ENCODE measurements at regions not wholly inside any gene's neighbourhood (a gene's known extent, or its start where the extent isn't known, plus 50 kb on each side); places are given as distances from the start of the nearest gene placed in this dataset.
A peak's percentile ranks its signal among the peaks of the same experiment; 100 is the strongest.
"Not testable (repeated sequence)": the region's sequence is repeated elsewhere in the genome, so short reads cannot be mapped to it uniquely, and the experiment has no call there.

GRCh38 chr5:163089926-163090325, 347.5 kb upstream of the CCNG1 start:
- TF ChIP-seq CTCF (IDR thresholded peaks at IDR 0.05; ENCODE audit: borderline replicate concordance, insufficient read depth, low read depth, low read length) = no peak

GRCh38 chr5:163094492-163095180, 342.8 kb upstream of the CCNG1 start:
- H3K4me3 ChIP-seq (ENCODE audit: low read depth, low read length) = no peak overlapping the region
- no peak for TF ChIP-seq CTCF (IDR thresholded peaks at IDR 0.05; ENCODE audit: borderline replicate concordance, insufficient read depth, low read depth, low read length)

More at GRCh38 chr5:163089926-163090325, 347.5 kb upstream of the CCNG1 start:
- no peak overlapping the region for H3K4me3 ChIP-seq (ENCODE audit: low read depth, low read length)

- H3K4me3 ChIP-seq (ENCODE audit: low read depth, low read length) = no peak overlapping the region
- TF ChIP-seq CTCF (IDR thresholded peaks at IDR 0.05; ENCODE audit: borderline replicate concordance, insufficient read depth, low read depth, low read length) = peak; percentile 28; the same call in 1 of the 2 replicates
Observed at GRCh38 chr5:163104464-163104863, 332.9 kb upstream of the CCNG1 start.

- no peak overlapping the region for H3K4me3 ChIP-seq (ENCODE audit: low read depth, low read length)
- no peak for TF ChIP-seq CTCF (IDR thresholded peaks at IDR 0.05; ENCODE audit: borderline replicate concordance, insufficient read depth, low read depth, low read length)
Observed at GRCh38 chr5:163105456-163105855, 331.9 kb upstream of the CCNG1 start.

GRCh38 chr5:163106098-163106497, 331.3 kb upstream of the CCNG1 start:
- no peak overlapping the region for H3K4me3 ChIP-seq (ENCODE audit: low read depth, low read length)
- TF ChIP-seq CTCF (IDR thresholded peaks at IDR 0.05; ENCODE audit: borderline replicate concordance, insufficient read depth, low read depth, low read length) = no peak

GRCh38 chr5:163108351-163108750, 329.0 kb upstream of the CCNG1 start:
- no peak overlapping the region for H3K4me3 ChIP-seq (ENCODE audit: low read depth, low read length)
- TF ChIP-seq CTCF (IDR thresholded peaks at IDR 0.05; ENCODE audit: borderline replicate concordance, insufficient read depth, low read depth, low read length) = no peak

- no peak overlapping the region for H3K4me3 ChIP-seq (ENCODE audit: low read depth, low read length)
- TF ChIP-seq CTCF (IDR thresholded peaks at IDR 0.05; ENCODE audit: borderline replicate concordance, insufficient read depth, low read depth, low read length) = no peak
Observed at GRCh38 chr5:163115011-163115410, 322.4 kb upstream of the CCNG1 start.

- not testable (repeated sequence) for H3K4me3 ChIP-seq (ENCODE audit: low read depth, low read length)
Observed at GRCh38 chr5:163116618-163117017, 320.8 kb upstream of the CCNG1 start.

Measured in GM12875 (cell line).